Ureter (tissue), 1 donor: ENCODE measurements at regions not wholly inside any gene's neighbourhood (a gene's known extent, or its start where the extent isn't known, plus 50 kb on each side); places are given as distances from the start of the nearest gene placed in this dataset.
"Not testable (repeated sequence)": the region's sequence is repeated elsewhere in the genome, so short reads cannot be mapped to it uniquely, and the experiment has no call there.

Experiments used
- DNase-seq: peaks from one replicate; pipeline ENCODE4 v3.0.0-alpha.2; 2020; ENCODE audit warnings: low spot score
- donor health status: DM: yes; HTN: yes; CAD: no.

- DNase-seq = no peak
These were observed 92.5 kb downstream of the MMUT start for GRCh38 chr6:49370518-49370917.

GRCh38 chr6:49366539-49366938 is 96.5 kb downstream of the MMUT start:
- DNase-seq = no peak

- DNase-seq = no peak
These were observed 114.5 kb downstream of the MMUT start for GRCh38 chr6:49348561-49348960.

GRCh38 chr6:49342410-49342809 is 120.6 kb downstream of the MMUT start:
- DNase-seq = no peak

- DNase-seq = no peak
These were observed 121.2 kb downstream of the MMUT start for GRCh38 chr6:49341869-49342268.

GRCh38 chr6:49339096-49339495 is 124.0 kb downstream of the MMUT start:
- no peak for DNase-seq

- DNase-seq = no peak
These were observed 126.4 kb downstream of the MMUT start for GRCh38 chr6:49336514-49337131.

- no peak for DNase-seq
These were observed 129.5 kb downstream of the MMUT start for GRCh38 chr6:49333345-49334125.

GRCh38 chr6:49332781-49333180 is 130.3 kb downstream of the MMUT start:
- DNase-seq = no peak

- DNase-seq = no peak
These were observed 133.9 kb downstream of the MMUT start for GRCh38 chr6:49329186-49329585.

- no peak for DNase-seq
These were observed 134.9 kb downstream of the MMUT start for GRCh38 chr6:49328051-49328744.

GRCh38 chr6:49327571-49327970 is 135.5 kb downstream of the MMUT start:
- DNase-seq = no peak

GRCh38 chr6:49327005-49327404 is 136.0 kb downstream of the MMUT start:
- DNase-seq = no peak

GRCh38 chr6:49326347-49326746 is 136.7 kb downstream of the MMUT start:
- no peak for DNase-seq

- DNase-seq = no peak
These were observed 137.2 kb downstream of the MMUT start for GRCh38 chr6:49325891-49326290.

GRCh38 chr6:49322861-49323260 is 140.2 kb downstream of the MMUT start:
- DNase-seq = no peak

- DNase-seq = no peak
These were observed 141.4 kb downstream of the MMUT start for GRCh38 chr6:49321561-49322072.

GRCh38 chr6:49305010-49305409 is 158.0 kb downstream of the MMUT start:
- DNase-seq = no peak

- not testable (repeated sequence) for DNase-seq
These were observed 158.7 kb downstream of the MMUT start for GRCh38 chr6:49304393-49304792.

- no peak for DNase-seq
These were observed 162.1 kb downstream of the MMUT start for GRCh38 chr6:49300911-49301310.

GRCh38 chr6:49300443-49300842 is 162.6 kb downstream of the MMUT start:
- no peak for DNase-seq

- DNase-seq = no peak
These were observed 163.8 kb downstream of the MMUT start for GRCh38 chr6:49299279-49299678.

- DNase-seq = no peak
These were observed 178.9 kb downstream of the MMUT start for GRCh38 chr6:49284180-49284579.
